ENCODE measurements at regions not wholly inside any gene's neighbourhood (a gene's known extent, or its start where the extent isn't known, plus 50 kb on each side); places are given as distances from the start of the nearest gene placed in this dataset.

DNA sequence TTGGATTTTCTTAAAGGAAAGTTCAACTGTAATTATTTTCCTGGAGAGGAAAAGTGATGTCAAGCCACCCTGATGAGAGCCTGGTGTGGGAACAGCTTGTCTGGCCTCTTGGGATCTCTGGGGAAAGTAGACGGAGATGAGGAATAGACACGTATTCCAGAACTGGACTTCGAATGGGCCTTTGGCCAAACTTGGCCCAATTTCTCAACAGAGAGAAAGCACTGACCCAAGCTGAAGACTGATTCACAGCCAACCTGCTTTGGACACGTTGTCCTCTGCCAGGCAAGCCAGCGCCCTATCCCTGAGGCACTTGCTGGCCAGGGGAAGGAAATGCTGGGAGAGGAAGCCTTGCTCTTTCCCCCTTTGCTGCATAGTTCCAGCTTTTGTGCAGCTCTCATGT lies 70.8 kb upstream of the CTAGE1 start:
- no peaks in the 10 kb centered on the region for H3K36me3 Mint-ChIP-seq (ENCODE audit: low read depth)
- H3K4me3 Mint-ChIP-seq: no peak overlapping the region
- peaks cover 3% of the 10 kb centered on the region for H3K9me3 Mint-ChIP-seq
- H3K27ac Mint-ChIP-seq: no peak overlapping the region
- no peaks in the 10 kb centered on the region for H3K27me3 Mint-ChIP-seq (ENCODE audit: low read depth)
- H3K4me1 Mint-ChIP-seq (ENCODE audit: low read depth): no peaks in the 10 kb centered on the region

DNA sequence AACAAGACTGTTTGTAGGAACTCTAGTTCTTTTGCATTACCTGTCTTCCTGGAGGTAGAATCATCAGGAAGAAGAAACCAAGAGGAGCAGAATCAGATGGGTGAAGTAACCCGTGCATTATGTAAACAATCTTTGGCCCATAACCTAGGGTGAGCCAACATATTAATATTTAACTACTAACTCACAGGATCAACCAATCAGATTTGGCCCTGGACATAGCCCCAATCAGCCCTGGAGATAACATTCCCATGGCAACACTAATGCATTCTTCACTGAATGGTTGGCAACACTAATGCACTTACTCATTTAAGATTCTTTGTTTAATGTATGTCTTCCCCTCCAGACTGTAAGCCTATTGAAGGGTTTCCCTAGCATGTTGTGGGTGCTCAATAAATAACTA lies 72.0 kb upstream of the CTAGE1 start:
- Mint-ChIP-seq H3K27ac (no peak overlapping the region), H3K9me3 (peaks cover 3% of the 10 kb centered on the region), H3K4me3 (no peak overlapping the region), H3K27me3 (ENCODE audit: low read depth) (no peaks in the 10 kb centered on the region), H3K4me1 (ENCODE audit: low read depth) (no peaks in the 10 kb centered on the region), H3K36me3 (ENCODE audit: low read depth) (no peaks in the 10 kb centered on the region)

DNA sequence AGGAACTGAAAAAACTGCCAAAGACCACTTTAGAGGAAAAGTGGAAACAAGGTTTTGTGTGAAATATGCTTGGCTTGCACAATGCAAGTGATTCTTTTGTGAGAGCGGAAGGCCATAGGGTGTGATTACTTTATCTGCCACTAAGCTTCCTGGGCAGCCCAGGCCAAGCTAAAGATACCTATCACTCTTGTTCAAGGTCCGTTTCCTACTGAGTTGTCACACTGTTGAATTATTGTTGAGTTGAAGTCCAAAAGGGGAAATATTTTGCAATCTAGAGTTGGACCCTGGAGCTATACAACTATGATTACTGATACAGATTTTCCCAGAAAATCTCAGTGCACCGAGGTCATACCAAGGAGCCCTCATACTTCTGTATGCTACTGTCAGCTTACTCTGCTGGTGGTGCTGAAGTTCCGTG lies 72.7 kb upstream of the CTAGE1 start:
- Mint-ChIP-seq H3K36me3 (ENCODE audit: low read depth) (no peaks in the 10 kb centered on the region), H3K9me3 (peaks cover 4% of the 10 kb centered on the region), H3K27me3 (ENCODE audit: low read depth) (no peaks in the 10 kb centered on the region), H3K27ac (no peak overlapping the region), H3K4me3 (no peak overlapping the region), H3K4me1 (ENCODE audit: low read depth) (no peaks in the 10 kb centered on the region)

DNA sequence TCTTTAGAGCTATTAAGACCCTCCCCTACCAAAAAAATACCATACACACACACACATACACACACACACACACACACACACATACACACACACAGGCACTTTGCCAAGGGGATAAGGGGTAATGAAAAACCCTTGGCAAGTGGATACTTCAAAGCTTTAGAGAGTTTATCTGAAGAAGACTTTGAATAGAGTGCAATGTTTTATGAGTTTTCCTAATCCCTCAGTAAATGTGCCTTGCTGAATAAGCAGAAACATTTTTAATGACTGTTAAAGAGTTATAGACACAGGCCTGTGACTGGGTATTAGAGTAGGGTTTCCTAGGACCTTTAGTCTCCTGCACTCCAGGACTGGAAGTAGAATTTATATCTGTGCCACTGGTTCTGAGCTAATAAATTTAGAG lies 75.5 kb upstream of the CTAGE1 start:
- Mint-ChIP-seq H3K4me1 (ENCODE audit: low read depth) (no peaks in the 10 kb centered on the region), H3K9me3 (peaks cover 12% of the 10 kb centered on the region), H3K27ac (no peak overlapping the region), H3K4me3 (no peak overlapping the region), H3K36me3 (ENCODE audit: low read depth) (no peaks in the 10 kb centered on the region), H3K27me3 (ENCODE audit: low read depth) (no peaks in the 10 kb centered on the region)

DNA sequence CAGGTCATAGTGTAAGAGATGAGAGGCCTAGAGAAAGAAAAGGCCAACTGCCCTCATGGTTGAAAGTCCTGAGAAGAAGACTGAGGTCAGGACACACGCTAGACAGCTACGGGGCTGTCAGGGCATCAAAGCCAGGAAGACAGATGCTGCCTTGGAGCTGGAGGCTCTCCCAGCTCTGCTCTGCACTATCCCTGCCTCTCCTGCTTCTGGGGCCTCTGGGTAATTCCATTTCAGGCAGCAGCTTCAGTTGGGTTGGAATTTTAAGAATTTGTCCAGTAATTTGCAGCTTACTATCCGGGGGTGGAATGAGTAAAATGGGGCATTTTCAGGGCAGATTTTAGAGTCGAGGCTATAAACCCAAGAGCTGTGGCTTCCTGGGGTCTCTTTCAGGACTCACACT lies 76.2 kb upstream of the CTAGE1 start:
- no peaks in the 10 kb centered on the region for H3K4me1 Mint-ChIP-seq (ENCODE audit: low read depth)
- H3K4me3 Mint-ChIP-seq: no peak overlapping the region
- no peaks in the 10 kb centered on the region for H3K36me3 Mint-ChIP-seq (ENCODE audit: low read depth)
- no peaks in the 10 kb centered on the region for H3K27me3 Mint-ChIP-seq (ENCODE audit: low read depth)
- H3K9me3 Mint-ChIP-seq: peaks cover 12% of the 10 kb centered on the region
- H3K27ac Mint-ChIP-seq: no peak overlapping the region

DNA sequence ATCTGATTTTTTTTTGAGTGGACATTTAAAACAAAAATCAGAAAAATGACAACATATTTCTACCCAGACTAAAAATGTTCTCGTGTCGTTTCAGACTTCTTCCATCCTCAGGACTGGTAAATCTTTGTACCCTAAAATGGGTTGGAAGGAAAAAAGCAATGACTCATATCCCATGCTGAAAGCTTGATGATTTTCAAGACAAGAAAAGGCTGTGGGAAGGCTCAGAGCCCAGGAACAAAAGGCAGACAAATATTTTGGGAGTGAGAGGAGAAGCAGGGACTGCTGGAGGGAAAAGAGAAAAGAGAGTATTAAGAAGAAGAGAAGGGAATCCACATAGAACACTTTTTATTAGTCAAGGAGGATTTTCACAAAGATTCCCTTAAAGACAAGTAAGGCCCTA lies 77.1 kb upstream of the CTAGE1 start:
- no peak overlapping the region for H3K4me3 Mint-ChIP-seq
- H3K27ac Mint-ChIP-seq: no peak overlapping the region
- no peaks in the 10 kb centered on the region for H3K36me3 Mint-ChIP-seq (ENCODE audit: low read depth)
- peaks cover 12% of the 10 kb centered on the region for H3K9me3 Mint-ChIP-seq
- no peaks in the 10 kb centered on the region for H3K4me1 Mint-ChIP-seq (ENCODE audit: low read depth)
- no peaks in the 10 kb centered on the region for H3K27me3 Mint-ChIP-seq (ENCODE audit: low read depth)

DNA sequence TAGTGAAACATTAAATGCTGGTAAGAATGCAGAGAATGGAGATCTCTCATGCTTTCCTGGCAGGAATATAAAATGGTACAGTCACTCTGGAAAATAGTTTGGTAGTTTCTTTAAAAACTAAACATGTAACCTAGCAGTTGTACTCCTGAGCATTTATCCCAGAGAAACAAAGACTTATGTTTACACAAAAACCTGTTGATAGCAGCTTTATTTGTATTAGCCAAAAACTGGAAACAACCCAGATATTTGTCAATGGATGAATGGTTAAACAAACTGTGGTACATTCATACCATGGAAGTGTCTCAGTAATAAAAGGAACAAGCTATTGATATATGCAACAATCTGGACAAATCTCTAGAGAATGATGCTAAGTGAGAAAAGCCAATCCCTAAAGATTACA lies 81.7 kb upstream of the CTAGE1 start:
- no peak overlapping the region for H3K4me3 Mint-ChIP-seq
- H3K27me3 Mint-ChIP-seq (ENCODE audit: low read depth): no peaks in the 10 kb centered on the region
- H3K4me1 Mint-ChIP-seq (ENCODE audit: low read depth): no peaks in the 10 kb centered on the region
- no peak overlapping the region for H3K27ac Mint-ChIP-seq
- H3K9me3 Mint-ChIP-seq: peaks cover 12% of the 10 kb centered on the region
- no peaks in the 10 kb centered on the region for H3K36me3 Mint-ChIP-seq (ENCODE audit: low read depth)

DNA sequence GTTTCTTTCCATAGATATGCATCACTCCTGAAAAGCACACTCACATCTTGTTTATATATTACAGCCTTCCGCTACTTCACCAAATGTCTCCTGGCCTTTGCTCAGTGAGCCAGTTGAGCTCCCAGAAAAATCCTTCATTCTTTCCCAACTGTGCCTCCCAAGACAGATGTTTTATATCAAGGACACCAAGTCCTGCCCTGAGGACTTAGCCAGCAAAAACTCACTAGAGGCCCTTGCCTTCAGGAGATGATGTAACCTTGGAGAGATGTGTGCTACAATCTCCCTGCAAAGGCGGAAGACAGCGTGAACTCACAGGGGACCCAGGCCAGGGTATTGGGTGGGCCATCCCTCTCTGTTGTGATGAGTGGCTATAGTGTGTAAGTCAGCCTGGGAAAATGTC lies 86.1 kb upstream of the CTAGE1 start:
- H3K4me1 Mint-ChIP-seq (ENCODE audit: low read depth): no peaks in the 10 kb centered on the region
- no peaks in the 10 kb centered on the region for H3K36me3 Mint-ChIP-seq (ENCODE audit: low read depth)
- H3K4me3 Mint-ChIP-seq: no peak overlapping the region
- H3K27ac Mint-ChIP-seq: no peak overlapping the region
- no peaks in the 10 kb centered on the region for H3K9me3 Mint-ChIP-seq
- no peaks in the 10 kb centered on the region for H3K27me3 Mint-ChIP-seq (ENCODE audit: low read depth)

DNA sequence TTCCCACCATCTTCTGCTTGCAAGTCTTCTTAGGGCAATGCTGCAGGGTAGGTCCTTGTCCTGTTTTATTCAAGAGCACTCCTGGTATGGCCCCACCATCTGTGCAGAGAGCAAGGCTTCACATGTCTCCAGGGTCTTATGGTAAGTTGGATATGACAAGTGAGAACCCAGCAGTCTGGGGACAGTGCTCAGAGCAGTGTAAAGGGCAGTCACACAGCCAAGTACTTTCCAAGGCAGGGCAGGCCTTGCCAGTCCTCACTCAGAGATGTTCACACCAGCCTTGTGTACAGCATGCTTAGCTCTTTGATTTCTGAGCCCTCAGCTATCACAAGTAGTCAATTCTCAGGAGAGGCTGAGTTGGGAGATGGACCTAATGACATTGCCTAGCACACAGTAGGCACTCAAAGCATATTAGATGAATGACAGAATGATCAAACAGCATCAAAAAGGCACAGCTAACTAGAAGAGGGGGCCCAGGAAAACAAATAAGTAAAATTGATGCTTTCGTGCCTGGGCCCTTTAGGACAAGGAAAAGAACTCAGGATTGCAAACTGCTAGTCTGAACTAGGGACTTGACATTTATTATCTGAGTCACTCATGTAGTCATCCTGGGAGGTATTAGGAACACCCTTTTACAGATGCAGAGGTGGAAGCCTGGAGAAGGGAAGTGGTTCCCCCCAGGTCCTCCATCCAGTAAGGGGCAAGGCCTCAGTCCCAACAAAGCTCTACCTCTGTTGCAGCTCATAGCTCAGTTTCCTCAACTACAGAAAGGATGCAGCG lies 86.7 kb upstream of the CTAGE1 start:
- Mint-ChIP-seq H3K27me3 (ENCODE audit: low read depth) (no peaks in the 10 kb centered on the region), H3K27ac (no peak overlapping the region), H3K9me3 (no peaks in the 10 kb centered on the region), H3K36me3 (ENCODE audit: low read depth) (no peaks in the 10 kb centered on the region), H3K4me1 (ENCODE audit: low read depth) (no peaks in the 10 kb centered on the region), H3K4me3 (no peak overlapping the region)

DNA sequence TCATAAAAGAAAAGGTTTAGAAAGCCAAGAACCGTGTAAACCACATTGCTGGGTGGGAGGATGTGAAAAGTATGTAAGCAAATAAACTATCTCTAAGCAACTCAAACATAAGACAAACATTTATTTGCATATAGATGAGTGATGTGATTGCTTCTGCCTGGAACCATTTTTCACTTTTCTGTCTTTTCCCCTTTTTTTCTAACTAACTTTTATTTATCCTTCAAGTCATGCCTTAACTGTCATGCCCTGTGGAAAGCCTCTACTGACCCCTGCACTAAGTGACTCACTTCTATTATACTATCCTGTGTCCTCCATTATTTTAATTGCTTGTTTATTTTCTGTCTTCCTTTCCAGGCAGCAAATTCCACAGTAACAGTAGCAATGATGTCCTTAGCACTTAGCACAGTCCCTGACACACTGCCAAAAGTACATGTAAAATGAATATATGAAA lies 87.5 kb upstream of the CTAGE1 start:
- H3K4me1 Mint-ChIP-seq (ENCODE audit: low read depth): no peaks in the 10 kb centered on the region
- no peaks in the 10 kb centered on the region for H3K36me3 Mint-ChIP-seq (ENCODE audit: low read depth)
- H3K4me3 Mint-ChIP-seq: no peak overlapping the region
- no peak overlapping the region for H3K27ac Mint-ChIP-seq
- H3K9me3 Mint-ChIP-seq: no peaks in the 10 kb centered on the region
- no peaks in the 10 kb centered on the region for H3K27me3 Mint-ChIP-seq (ENCODE audit: low read depth)

DNA sequence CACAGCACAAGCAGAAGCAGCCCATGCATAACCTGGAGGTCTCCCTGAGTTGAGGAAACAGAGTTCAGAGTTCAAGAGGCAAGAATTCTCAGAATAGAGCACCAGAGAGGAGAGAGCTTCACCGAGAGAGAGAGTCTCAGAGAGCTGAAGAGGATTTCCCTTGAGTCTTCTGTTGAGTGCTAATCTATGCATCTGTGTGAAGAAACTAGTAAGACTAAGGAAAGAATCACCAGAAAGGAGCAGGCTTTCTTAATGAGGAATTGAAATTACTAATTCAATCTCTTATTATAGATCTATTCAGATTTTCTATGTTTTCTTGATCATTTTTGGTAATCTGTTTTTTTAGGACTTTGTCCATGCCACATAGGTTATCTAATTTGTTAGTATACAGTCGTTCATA lies 89.3 kb upstream of the CTAGE1 start:
- H3K4me1 Mint-ChIP-seq (ENCODE audit: low read depth): no peaks in the 10 kb centered on the region
- H3K4me3 Mint-ChIP-seq: no peak overlapping the region
- H3K27ac Mint-ChIP-seq: no peak overlapping the region
- no peaks in the 10 kb centered on the region for H3K27me3 Mint-ChIP-seq (ENCODE audit: low read depth)
- H3K9me3 Mint-ChIP-seq: no peaks in the 10 kb centered on the region
- no peaks in the 10 kb centered on the region for H3K36me3 Mint-ChIP-seq (ENCODE audit: low read depth)

DNA sequence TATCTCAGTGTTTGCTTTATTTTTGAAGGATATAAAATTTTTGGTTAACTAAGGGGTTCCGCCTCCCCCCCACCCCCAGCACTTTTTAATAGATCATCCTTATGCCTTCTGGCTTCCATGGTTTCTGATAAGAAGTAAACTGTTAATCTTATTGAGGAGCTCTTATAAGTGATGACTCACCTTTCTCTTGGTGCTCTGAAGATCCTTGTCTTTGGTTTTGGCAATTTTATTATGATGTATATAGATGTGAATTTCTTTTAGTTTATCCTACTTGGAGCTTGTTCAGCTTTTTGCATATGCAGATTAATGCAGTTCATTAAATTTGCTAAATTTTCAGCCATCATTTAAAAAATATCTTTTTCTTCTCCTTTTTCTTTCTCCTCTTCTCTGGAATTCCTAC lies 91.7 kb upstream of the CTAGE1 start:
- no peaks in the 10 kb centered on the region for H3K36me3 Mint-ChIP-seq (ENCODE audit: low read depth)
- no peaks in the 10 kb centered on the region for H3K4me1 Mint-ChIP-seq (ENCODE audit: low read depth)
- no peak overlapping the region for H3K4me3 Mint-ChIP-seq

DNA sequence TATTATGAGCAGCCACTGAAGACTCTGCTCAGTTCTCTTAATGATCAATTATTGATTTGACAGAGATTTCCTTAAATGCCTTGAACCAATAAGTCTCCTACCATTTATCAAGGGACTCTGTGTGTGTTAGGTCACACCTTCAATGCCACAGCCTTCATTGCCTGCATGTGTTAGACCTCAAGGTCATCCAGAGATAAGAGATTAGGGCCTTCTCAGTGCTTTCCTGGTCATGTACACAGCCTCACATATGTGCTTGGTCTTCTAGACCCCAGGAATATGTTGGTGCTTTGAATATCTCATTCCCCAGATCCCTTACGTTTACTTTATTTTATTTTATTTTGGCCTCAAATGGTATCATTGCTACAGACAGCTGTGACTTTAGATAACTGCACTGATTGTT lies 93.0 kb upstream of the CTAGE1 start:
- H3K4me3 Mint-ChIP-seq: no peak overlapping the region
- H3K27me3 Mint-ChIP-seq (ENCODE audit: low read depth): no peaks in the 10 kb centered on the region
- H3K9me3 Mint-ChIP-seq: peaks cover 1% of the 10 kb centered on the region
- no peak overlapping the region for H3K27ac Mint-ChIP-seq
- no peaks in the 10 kb centered on the region for H3K36me3 Mint-ChIP-seq (ENCODE audit: low read depth)
- no peaks in the 10 kb centered on the region for H3K4me1 Mint-ChIP-seq (ENCODE audit: low read depth)

More for the DNA sequence above, 91.7 kb upstream of the CTAGE1 start:
- Mint-ChIP-seq H3K27me3 (ENCODE audit: low read depth) (no peaks in the 10 kb centered on the region), H3K27ac (no peak overlapping the region), H3K9me3 (no peaks in the 10 kb centered on the region)

DNA sequence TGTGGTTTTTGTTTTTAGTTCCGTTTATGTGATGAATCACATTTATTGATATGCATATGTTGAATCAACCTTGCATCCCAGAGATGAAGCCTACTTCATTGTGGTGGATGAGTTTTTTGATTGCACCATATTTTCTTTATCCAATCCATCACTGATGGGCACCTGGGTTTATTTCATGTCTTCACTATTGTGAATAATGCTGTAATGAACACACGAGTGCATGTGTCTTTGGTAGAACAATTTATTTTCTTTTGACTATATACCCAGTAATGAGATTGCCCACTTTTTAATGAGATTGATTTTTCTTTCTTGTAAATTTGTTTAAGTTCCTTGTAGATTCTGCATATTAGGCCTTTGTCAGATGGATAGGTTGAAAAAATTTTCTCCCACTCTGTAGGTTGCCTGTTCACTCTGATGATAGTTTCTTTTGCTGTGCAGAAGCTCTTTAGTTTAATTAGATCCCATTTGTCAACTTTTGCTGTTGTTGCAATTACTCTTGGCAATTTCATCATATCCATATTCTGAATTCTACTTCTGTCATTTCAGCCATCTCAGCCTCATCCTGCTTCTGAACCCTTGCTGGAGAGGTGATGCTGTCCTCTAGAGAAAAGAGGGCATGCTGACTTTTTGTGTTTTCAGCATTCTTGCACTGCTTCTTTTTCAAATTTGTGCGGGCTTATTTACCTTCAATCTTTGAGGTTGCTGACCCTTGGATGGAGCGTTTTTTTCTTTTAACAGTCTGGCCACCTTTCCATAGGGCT lies 96.2 kb upstream of the CTAGE1 start:
- no peak overlapping the region for H3K4me3 Mint-ChIP-seq
- peaks cover 4% of the 10 kb centered on the region for H3K9me3 Mint-ChIP-seq
- H3K36me3 Mint-ChIP-seq (ENCODE audit: low read depth): no peaks in the 10 kb centered on the region
- H3K27ac Mint-ChIP-seq: no peak overlapping the region
- no peaks in the 10 kb centered on the region for H3K27me3 Mint-ChIP-seq (ENCODE audit: low read depth)
- no peaks in the 10 kb centered on the region for H3K4me1 Mint-ChIP-seq (ENCODE audit: low read depth)

DNA sequence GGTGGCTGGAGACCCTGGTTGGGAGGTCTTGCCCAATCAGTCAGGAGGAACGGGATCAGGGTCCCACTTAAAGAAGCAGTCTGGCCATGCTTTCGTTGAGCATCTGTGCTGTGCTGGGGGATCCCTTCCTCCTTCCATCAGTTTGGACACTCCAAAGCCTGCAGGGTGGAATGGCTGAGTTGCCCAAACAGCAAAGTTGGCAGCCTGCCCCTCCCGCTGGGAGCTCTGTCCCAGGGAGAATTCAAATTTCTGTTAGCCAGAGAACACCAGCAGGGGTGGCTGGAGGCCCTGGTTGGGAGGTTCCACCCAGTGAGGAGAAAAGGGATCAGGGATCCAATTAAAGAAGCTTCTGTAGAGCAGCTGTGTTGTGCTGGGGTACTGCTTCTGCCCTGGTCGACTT lies 96.9 kb upstream of the CTAGE1 start:
- no peaks in the 10 kb centered on the region for H3K36me3 Mint-ChIP-seq (ENCODE audit: low read depth)

More for the DNA sequence above, 96.9 kb upstream of the CTAGE1 start:
- Mint-ChIP-seq H3K4me3 (no peak overlapping the region), H3K27me3 (ENCODE audit: low read depth) (no peaks in the 10 kb centered on the region), H3K27ac (no peak overlapping the region), H3K4me1 (ENCODE audit: low read depth) (no peaks in the 10 kb centered on the region), H3K9me3 (peaks cover 4% of the 10 kb centered on the region)
